ENCODE measurements at regions not wholly inside any gene's neighbourhood (a gene's known extent, or its start where the extent isn't known, plus 50 kb on each side); places are given as distances from the start of the nearest gene placed in this dataset.

DNA sequence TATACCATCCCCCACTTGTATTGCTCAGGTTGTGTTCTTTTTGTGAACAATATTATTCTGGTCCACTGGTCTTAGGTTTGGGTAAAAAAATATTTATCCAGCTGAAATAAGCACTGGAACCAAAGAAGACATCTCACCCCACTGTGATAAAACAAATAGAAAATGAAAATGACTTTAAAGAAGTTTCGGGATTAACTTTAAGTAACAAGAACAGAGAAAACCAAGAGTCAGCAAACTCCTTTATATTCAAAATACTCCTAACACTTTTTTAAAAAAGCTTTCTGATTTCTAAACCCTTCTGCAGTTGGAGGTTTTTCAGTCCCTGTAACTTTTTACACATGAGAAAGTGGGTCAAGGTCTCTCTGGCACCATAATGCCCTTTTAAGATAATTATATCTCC is 273.9 kb upstream of the CDH10 start:
- ATAC-seq (no peak), DNase-seq (ENCODE audit: low spot score) (no peak)
- ChIA-PET CTCF (no interaction called here), POLR2A (no interaction called here)
- H3K27me3 Mint-ChIP-seq (ENCODE audit: low read depth), result 0 out of 2 replicates have a peak, but pooled peaks cover 4% of the 10 kb centered on the region
- no peak overlapping the region for H3K27ac Mint-ChIP-seq
- H3K36me3 Mint-ChIP-seq, result no peaks in the 10 kb centered on the region
- TF ChIP-seq, protein P1, sequence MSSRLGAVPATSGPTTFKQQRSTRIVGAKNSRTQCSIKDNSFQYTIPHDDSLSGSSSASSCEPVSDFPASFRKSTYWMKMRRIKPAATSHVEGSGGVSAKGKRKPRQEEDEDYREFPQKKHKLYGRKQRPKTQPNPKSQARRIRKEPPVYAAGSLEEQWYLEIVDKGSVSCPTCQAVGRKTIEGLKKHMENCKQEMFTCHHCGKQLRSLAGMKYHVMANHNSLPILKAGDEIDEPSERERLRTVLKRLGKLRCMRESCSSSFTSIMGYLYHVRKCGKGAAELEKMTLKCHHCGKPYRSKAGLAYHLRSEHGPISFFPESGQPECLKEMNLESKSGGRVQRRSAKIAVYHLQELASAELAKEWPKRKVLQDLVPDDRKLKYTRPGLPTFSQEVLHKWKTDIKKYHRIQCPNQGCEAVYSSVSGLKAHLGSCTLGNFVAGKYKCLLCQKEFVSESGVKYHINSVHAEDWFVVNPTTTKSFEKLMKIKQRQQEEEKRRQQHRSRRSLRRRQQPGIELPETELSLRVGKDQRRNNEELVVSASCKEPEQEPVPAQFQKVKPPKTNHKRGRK (CRISPR knock-in tag; IDR thresholded peaks at IDR 0.05; ENCODE audit: borderline replicate concordance), result no peak
- H3K4me1 Mint-ChIP-seq, result peaks cover 9% of the 10 kb centered on the region
- peaks cover 7% of the 10 kb centered on the region for H3K9me3 Mint-ChIP-seq
- no peak overlapping the region for H3K4me3 Mint-ChIP-seq

DNA sequence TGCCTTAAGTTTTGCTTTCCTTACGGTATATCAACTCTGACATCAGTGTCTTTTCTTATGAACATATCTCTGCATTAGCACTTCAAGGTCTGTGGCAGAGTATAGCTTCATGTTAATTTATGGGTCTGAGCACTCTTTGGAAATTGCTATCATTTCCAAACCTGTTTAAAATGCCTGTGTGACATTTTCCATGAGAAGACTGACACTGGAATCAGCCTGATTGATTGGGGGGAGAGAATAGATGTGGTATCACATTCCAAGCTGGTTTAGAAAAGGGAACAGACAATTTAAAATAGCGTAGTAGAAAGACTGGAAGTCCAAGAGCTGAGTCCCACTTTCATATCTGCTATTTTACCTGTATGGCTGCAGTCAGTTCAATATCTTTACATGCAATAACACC is 272.1 kb upstream of the CDH10 start:
- ATAC-seq, result no peak
- Mint-ChIP-seq H3K9me3 (peaks cover 7% of the 10 kb centered on the region; the same call in 1 of the 2 replicates), H3K27me3 (ENCODE audit: low read depth) (0 out of 2 replicates have a peak, but pooled peaks cover 4% of the 10 kb centered on the region), H3K36me3 (no peaks in the 10 kb centered on the region), H3K4me1 (0 out of 2 replicates have a peak, but pooled peaks cover 3% of the 10 kb centered on the region), H3K4me3 (no peak overlapping the region), H3K27ac (no peak overlapping the region)
- no peak for TF ChIP-seq GTF2I (CRISPR knock-in tag; conservative IDR thresholded peaks at IDR 0.05)
- TF ChIP-seq ATF1 (CRISPR knock-in tag; IDR thresholded peaks at IDR 0.05), result no peak
- no peak for TF ChIP-seq RORB (CRISPR knock-in tag; IDR thresholded peaks at IDR 0.05)
- TF ChIP-seq, protein P2, sequence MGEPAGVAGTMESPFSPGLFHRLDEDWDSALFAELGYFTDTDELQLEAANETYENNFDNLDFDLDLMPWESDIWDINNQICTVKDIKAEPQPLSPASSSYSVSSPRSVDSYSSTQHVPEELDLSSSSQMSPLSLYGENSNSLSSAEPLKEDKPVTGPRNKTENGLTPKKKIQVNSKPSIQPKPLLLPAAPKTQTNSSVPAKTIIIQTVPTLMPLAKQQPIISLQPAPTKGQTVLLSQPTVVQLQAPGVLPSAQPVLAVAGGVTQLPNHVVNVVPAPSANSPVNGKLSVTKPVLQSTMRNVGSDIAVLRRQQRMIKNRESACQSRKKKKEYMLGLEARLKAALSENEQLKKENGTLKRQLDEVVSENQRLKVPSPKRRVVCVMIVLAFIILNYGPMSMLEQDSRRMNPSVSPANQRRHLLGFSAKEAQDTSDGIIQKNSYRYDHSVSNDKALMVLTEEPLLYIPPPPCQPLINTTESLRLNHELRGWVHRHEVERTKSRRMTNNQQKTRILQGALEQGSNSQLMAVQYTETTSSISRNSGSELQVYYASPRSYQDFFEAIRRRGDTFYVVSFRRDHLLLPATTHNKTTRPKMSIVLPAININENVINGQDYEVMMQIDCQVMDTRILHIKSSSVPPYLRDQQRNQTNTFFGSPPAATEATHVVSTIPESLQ (CRISPR knock-in tag; IDR thresholded peaks at IDR 0.05), result no peak
- TF ChIP-seq, protein P3, sequence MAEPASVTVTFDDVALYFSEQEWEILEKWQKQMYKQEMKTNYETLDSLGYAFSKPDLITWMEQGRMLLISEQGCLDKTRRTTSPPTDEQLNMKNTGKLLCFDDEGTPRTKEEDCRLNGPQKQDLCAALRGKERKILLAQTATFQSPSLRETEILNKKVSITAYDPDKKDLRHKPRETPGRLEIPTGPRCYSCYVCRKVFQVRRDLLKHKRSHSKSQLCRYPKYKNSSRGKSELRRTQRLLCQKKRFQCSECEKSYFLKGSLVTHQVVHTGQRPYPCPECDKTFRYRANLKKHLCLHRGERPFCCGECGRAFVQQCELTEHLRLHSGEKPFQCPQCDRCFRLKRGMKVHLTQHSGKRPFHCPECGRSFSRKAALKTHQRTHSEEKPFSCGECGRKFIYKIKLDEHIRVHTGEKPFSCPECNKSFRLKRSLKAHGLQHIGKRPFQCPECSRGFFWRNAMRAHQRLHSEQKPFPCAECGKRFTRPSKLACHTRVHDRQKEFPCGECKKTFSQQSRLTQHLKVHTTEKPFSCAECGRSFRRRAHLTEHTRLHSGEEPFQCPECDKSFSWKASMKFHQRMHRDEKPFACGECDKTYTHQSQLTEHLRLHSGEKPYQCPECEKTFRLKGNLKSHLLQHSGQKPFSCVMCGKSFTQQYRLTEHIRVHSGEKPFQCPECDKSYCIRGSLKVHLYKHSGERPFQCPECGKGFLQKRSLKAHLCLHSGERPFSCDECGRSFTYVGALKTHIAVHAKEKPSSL (CRISPR knock-in tag; conservative IDR thresholded peaks at IDR 0.05), result no peak
- no peak for TF ChIP-seq RELA (CRISPR knock-in tag; IDR thresholded peaks at IDR 0.05; ENCODE audit: borderline replicate concordance)
- TF ChIP-seq ESRRA (CRISPR knock-in tag; IDR thresholded peaks at IDR 0.05; ENCODE audit: borderline replicate concordance), result no peak
- TF ChIP-seq ZNF219 (CRISPR knock-in tag; IDR thresholded peaks at IDR 0.05; ENCODE audit: borderline replicate concordance), result no peak
- no peak for TF ChIP-seq CREM (CRISPR knock-in tag; IDR thresholded peaks at IDR 0.05)
- TF ChIP-seq, protein P4, sequence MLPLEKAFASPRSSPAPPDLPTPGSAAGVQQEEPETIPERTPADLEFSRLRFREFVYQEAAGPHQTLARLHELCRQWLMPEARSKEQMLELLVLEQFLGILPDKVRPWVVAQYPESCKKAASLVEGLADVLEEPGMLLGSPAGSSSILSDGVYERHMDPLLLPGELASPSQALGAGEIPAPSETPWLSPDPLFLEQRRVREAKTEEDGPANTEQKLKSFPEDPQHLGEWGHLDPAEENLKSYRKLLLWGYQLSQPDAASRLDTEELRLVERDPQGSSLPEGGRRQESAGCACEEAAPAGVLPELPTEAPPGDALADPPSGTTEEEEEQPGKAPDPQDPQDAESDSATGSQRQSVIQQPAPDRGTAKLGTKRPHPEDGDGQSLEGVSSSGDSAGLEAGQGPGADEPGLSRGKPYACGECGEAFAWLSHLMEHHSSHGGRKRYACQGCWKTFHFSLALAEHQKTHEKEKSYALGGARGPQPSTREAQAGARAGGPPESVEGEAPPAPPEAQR (CRISPR knock-in tag; IDR thresholded peaks at IDR 0.05), result no peak
- TF ChIP-seq, protein P5, sequence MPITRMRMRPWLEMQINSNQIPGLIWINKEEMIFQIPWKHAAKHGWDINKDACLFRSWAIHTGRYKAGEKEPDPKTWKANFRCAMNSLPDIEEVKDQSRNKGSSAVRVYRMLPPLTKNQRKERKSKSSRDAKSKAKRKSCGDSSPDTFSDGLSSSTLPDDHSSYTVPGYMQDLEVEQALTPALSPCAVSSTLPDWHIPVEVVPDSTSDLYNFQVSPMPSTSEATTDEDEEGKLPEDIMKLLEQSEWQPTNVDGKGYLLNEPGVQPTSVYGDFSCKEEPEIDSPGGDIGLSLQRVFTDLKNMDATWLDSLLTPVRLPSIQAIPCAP (CRISPR knock-in tag; IDR thresholded peaks at IDR 0.05), result no peak
- no peak for TF ChIP-seq TCF7 (CRISPR knock-in tag; IDR thresholded peaks at IDR 0.05; ENCODE audit: low read depth)
- no peak for TF ChIP-seq JAZF1 (CRISPR knock-in tag; IDR thresholded peaks at IDR 0.05)
- TF ChIP-seq, protein P6, sequence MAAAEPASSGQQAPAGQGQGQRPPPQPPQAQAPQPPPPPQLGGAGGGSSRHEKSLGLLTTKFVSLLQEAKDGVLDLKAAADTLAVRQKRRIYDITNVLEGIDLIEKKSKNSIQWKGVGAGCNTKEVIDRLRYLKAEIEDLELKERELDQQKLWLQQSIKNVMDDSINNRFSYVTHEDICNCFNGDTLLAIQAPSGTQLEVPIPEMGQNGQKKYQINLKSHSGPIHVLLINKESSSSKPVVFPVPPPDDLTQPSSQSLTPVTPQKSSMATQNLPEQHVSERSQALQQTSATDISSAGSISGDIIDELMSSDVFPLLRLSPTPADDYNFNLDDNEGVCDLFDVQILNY (CRISPR knock-in tag; IDR thresholded peaks at IDR 0.05), result no peak
- no peak for TF ChIP-seq HMGA2 (CRISPR knock-in tag; IDR thresholded peaks at IDR 0.05)
- TF ChIP-seq, protein P7, sequence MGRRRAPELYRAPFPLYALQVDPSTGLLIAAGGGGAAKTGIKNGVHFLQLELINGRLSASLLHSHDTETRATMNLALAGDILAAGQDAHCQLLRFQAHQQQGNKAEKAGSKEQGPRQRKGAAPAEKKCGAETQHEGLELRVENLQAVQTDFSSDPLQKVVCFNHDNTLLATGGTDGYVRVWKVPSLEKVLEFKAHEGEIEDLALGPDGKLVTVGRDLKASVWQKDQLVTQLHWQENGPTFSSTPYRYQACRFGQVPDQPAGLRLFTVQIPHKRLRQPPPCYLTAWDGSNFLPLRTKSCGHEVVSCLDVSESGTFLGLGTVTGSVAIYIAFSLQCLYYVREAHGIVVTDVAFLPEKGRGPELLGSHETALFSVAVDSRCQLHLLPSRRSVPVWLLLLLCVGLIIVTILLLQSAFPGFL (CRISPR knock-in tag; IDR thresholded peaks at IDR 0.05; ENCODE audit: borderline replicate concordance), result no peak
- DNase-seq (ENCODE audit: low spot score), result no peak
- CTCF ChIA-PET, result no interaction called here
- POLR2A ChIA-PET, result no interaction called here

All from WTC11 (cell line).